NCI-H748 (cell line): ENCODE measurements at regions not wholly inside any gene's neighbourhood (a gene's known extent, or its start where the extent isn't known, plus 50 kb on each side); places are given as distances from the start of the nearest gene placed in this dataset.

Experiments
- DNase-seq: peaks from one replicate; lab custom pipeline; 2025; ENCODE audit not compliant: unreplicated experiment; lab: John Stamatoyannopoulos, UW

- DNase-seq, result no peak
These were observed 262.2 kb downstream of the GLRX3 start for GRCh38 chr10:130398090-130398994.

- no peak for DNase-seq
These were observed 263.3 kb downstream of the GLRX3 start for GRCh38 chr10:130399425-130399950.

- DNase-seq, result no peak
These were observed 264.7 kb downstream of the GLRX3 start for GRCh38 chr10:130400890-130401289.

GRCh38 chr10:130401860-130402765 lies 265.9 kb downstream of the GLRX3 start:
- DNase-seq, result no peak

DNA sequence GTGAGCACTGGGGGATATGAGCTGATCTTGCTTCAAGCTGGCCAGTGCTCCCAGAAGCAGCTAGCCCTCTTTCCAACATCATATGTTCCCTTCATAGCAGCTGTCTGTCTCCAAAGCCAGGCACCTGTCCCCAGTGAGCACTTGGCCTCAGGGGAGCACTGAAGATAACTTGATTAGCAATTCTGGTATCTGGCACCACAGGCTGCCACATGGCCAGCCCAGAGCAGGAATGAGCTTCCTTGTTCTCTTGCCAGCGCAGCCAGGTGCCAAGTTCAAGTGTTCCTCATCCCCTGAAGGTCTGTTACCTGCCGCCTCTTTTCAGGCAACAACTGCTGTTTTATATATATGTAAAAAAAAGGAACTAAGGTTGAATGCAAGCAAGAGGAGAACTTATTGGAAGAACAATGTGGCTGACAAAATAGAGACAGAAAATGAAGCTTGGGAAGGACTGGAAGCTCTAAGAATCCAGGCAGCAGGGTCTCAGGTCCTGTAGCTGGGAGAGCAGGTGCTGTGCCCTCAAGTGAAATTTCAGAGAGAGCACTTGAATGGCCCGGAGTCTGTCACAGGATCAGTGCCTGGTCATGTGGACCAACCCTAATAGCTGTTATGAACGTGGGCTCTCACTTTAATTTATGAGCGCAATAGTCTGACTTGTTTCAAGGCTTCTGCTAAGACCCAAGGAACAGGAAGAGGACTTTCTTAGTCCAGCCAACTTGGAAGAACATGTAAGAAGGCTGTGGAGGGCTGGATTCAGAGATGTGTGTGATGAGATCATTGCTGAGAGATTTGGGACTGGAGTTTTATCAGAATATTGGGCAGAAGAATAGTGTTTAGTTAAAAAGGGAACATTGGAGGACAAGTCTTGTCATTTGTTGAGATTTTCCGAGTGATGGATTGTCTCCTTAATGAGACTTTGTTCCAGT lies 267.2 kb downstream of the GLRX3 start:
- DNase-seq, result no peak

GRCh38 chr10:130404476-130405055 lies 268.4 kb downstream of the GLRX3 start:
- DNase-seq, result no peak

GRCh38 chr10:130407052-130407451 lies 270.9 kb downstream of the GLRX3 start:
- no peak for DNase-seq

DNA sequence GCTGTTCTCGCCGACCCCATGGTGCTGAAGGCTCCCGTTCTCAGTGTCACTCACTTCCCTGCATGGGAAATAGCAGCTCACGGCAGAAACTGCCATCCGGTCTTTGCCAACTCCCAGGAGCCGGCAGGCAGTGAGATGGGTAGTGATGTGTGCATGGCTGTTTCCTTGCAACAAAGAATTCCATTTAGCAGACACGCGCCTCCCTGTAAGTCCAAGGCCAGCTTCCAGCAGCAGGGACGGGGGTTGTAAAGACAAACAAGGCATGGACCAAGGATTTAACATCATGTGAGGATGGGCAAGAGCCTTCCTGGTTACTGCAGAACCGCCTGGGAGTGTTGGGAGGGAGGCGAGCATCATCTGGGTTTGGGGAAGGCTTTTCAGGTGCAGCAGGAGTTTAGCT lies 273.1 kb downstream of the GLRX3 start:
- DNase-seq, result no peak

DNA sequence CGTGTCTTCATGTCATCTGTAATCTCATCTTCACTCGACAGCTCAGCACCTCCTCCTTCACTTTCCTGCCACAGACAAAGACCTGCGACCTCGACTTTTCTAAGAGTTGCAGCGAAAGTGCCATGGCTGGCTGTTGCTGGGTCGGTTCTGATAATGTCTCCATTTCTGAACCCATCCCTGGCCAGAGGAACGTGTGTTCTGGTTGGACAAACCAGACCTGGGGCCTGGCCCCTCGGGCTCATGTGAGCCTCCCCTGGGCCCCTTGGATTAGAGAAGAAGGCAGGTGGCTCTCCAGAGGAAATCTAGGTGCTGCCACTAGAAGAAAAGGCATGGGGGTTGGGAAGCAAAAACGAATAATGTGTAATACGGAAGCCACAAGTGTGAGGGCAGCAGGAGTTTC lies 273.7 kb downstream of the GLRX3 start:
- DNase-seq, result no peak

DNA sequence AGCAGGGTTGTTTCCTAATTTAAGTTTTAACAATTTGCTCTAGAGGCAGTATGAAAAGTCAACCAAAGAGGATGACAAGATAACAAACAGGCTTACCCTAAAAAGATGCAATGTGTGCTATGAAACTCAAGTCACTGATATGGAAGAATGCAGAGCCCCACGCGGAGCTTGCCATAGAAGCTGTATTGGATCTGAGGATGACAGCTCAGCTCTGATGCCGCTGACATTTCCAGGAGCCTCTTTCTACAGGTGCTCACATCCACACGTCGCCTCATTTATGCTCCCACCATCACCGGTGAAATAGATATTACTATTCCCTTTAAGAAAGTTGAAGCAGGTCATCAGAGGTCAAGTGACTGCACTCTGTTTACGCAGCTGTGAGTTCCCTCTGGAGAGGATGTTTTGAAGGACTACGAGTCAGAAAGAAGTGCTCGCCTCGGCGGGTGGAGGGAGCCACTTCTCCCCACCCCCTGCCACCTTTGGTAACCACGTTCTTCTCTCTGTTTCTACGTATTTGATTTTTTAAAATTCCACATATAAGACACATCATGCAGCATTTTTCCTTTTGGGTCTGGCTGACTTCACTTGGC lies 275.4 kb downstream of the GLRX3 start:
- DNase-seq, result peak; percentile 89

- DNase-seq, result no peak
These were observed 276.1 kb downstream of the GLRX3 start for GRCh38 chr10:130412317-130412716.

GRCh38 chr10:130416334-130417150 lies 280.4 kb downstream of the GLRX3 start:
- DNase-seq, result no peak

DNA sequence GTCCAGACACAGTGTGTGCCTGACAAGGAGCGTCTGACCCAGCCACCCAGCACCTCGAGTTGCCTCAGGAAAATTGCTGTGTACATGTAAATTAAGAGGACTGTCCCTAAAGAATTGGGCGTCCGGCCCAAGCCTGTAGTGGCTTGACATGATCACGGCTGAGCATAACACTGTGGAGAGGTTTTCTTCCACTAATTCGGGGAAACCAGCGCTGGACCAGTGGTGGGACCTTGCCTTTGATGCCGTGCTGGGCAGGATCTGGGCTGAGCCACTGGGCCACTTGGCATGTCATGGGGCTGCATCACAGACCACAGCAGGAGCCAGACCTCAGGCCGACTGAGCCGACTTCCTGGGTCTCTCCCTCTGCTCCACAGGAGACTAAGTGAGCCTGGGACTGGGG lies 282.5 kb downstream of the GLRX3 start:
- no peak for DNase-seq

GRCh38 chr10:130421909-130422308 lies 285.7 kb downstream of the GLRX3 start:
- DNase-seq, result no peak

- peak; percentile 8 for DNase-seq
These were observed 286.5 kb downstream of the GLRX3 start for GRCh38 chr10:130422366-130423324.

DNA sequence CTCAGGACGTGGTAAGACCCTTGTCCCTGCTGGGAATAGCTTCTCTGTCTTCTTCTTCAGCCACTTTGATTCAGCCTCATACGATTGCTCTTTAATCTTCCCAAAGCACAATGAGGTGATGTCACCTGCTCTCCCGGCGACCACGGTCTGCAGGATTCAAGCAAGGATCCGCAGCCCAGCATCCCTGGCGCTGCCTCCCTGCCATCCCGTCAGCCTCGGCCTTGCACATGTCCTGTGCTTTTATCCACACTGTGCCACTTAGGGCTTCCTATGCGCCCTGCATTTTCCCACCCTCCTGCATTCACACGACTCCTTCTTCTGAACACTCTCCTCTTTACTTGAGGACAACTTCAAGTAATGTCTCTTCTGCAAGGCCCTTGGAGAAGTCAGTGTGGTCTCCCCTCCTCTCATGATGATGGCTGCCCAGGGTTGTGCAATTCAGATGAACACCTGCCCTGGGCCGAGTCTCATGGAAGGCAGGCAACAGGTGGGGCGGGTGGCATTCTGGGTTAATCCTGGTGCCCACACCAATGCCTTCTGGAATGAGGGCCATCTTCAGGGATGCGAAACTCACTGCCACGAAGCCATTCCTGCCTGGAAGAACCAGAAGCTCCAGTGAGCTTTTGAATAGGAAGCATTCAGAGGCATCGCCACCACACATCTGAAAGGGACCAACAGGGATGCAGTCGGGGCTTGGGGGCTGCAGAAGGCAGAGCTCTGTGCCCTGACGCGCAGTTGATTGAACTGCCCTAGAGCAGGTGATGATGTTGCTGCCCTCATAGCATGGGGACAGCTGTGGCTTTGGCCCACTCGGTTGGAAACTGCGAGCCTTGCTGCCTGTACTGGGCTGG lies 287.5 kb downstream of the GLRX3 start:
- DNase-seq, result no peak

DNA sequence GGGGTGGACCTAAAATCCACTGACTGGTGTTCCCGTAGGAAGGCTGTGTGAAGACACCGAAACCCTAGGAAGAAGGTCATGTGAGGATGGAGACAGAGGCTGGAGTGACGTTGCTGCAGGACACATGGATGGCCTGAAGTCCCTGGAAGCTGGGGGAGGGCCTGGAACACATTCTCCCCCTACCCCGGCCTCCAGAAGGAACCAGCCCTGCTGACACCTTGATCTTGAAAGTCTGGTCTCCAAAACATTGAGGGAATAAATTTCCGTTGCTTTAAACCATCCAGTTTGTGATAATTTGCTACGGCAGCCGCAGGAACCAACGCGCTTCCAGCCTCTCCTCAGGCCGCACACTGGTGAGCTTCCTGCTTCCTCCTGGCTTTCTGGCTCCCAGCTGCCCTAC lies 288.2 kb downstream of the GLRX3 start:
- no peak for DNase-seq
